ENCODE measurements at regions not wholly inside any gene's neighbourhood (a gene's known extent, or its start where the extent isn't known, plus 50 kb on each side); places are given as distances from the start of the nearest gene placed in this dataset.
A peak's percentile ranks its signal among the peaks of the same experiment; 100 is the strongest.

GRCh38 chr3:40719660-40720287 lies 195.0 kb downstream of the ZNF621 start:
- Histone ChIP-seq H3K36me3 (no peaks in the 10 kb centered on the region), H3K4me3 (no peak overlapping the region), H3K4me1 (no peaks in the 10 kb centered on the region), H3K9me3 (no peaks in the 10 kb centered on the region), H3K27ac (no peak overlapping the region), H3K27me3 (no peaks in the 10 kb centered on the region)
- intact Hi-C loops (cut with DNase I; ENCODE audit: low total_unique reads) = no loop called here
- peak in 1 of 2 donors; percentile 43 for DNase-seq (ENCODE audit: low spot score in 2 of 2)
- TF ChIP-seq POLR2A (IDR thresholded peaks at IDR 0.05) (no peak), POLR2AphosphoS5 (IDR thresholded peaks at IDR 0.05) (peak; percentile 33 to 81 (median 81)), CTCF (IDR thresholded peaks at IDR 0.05) (peak in 2 of 3 donors; percentile 41 to 46)

- no peaks in the 10 kb centered on the region for H3K27me3 ChIP-seq
- DNase-seq (ENCODE audit: low spot score in 2 of 2) = no peak
- H3K4me1 ChIP-seq = no peaks in the 10 kb centered on the region
- H3K4me3 ChIP-seq = no peak overlapping the region
- intact Hi-C loops (cut with DNase I; ENCODE audit: low total_unique reads) = no loop called here
- H3K36me3 ChIP-seq = no peaks in the 10 kb centered on the region
- no peaks in the 10 kb centered on the region for H3K9me3 ChIP-seq
- no peak overlapping the region for H3K27ac ChIP-seq
- TF ChIP-seq POLR2AphosphoS5 (IDR thresholded peaks at IDR 0.05) (no peak), CTCF (IDR thresholded peaks at IDR 0.05) (no peak), POLR2A (IDR thresholded peaks at IDR 0.05) (no peak)
Observed at GRCh38 chr3:40720341-40720740, 195.6 kb downstream of the ZNF621 start.

GRCh38 chr3:40720863-40721262 lies 196.1 kb downstream of the ZNF621 start:
- Histone ChIP-seq H3K27ac (no peak overlapping the region), H3K36me3 (no peaks in the 10 kb centered on the region), H3K4me3 (no peak overlapping the region), H3K27me3 (no peaks in the 10 kb centered on the region), H3K4me1 (no peaks in the 10 kb centered on the region), H3K9me3 (no peaks in the 10 kb centered on the region)
- intact Hi-C loops (cut with DNase I; ENCODE audit: low total_unique reads) = no loop called here
- no peak for DNase-seq (ENCODE audit: low spot score in 2 of 2)
- TF ChIP-seq POLR2A (IDR thresholded peaks at IDR 0.05) = no peak
- TF ChIP-seq CTCF (IDR thresholded peaks at IDR 0.05) = no peak
- TF ChIP-seq POLR2AphosphoS5 (IDR thresholded peaks at IDR 0.05) = no peak

GRCh38 chr3:40723083-40723660 lies 198.4 kb downstream of the ZNF621 start:
- Histone ChIP-seq H3K9me3 (no peaks in the 10 kb centered on the region), H3K27me3 (no peaks in the 10 kb centered on the region), H3K4me1 (no peaks in the 10 kb centered on the region), H3K27ac (no peak overlapping the region), H3K36me3 (no peaks in the 10 kb centered on the region), H3K4me3 (no peak overlapping the region)
- DNase-seq (ENCODE audit: low spot score in 2 of 2) = no peak
- TF ChIP-seq POLR2AphosphoS5 (IDR thresholded peaks at IDR 0.05) (no peak), POLR2A (IDR thresholded peaks at IDR 0.05) (no peak), CTCF (IDR thresholded peaks at IDR 0.05) (no peak)
- intact Hi-C loops (cut with DNase I; ENCODE audit: low total_unique reads) = no loop called here

GRCh38 chr3:40725031-40725430 lies 200.3 kb downstream of the ZNF621 start:
- intact Hi-C loops (cut with DNase I; ENCODE audit: low total_unique reads) = no loop called here
- Histone ChIP-seq H3K9me3 (peaks cover 0 to 17% of the 10 kb centered on the region in 2 donors), H3K27me3 (no peaks in the 10 kb centered on the region), H3K36me3 (no peaks in the 10 kb centered on the region), H3K4me1 (no peaks in the 10 kb centered on the region), H3K27ac (no peak overlapping the region), H3K4me3 (no peak overlapping the region)
- TF ChIP-seq POLR2AphosphoS5 (IDR thresholded peaks at IDR 0.05) (no peak), POLR2A (IDR thresholded peaks at IDR 0.05) (no peak)
- no peak for DNase-seq (ENCODE audit: low spot score in 2 of 2)

Data from breast epithelium (tissue), 4 donors.